AG09319 (cell line): ENCODE measurements at regions not wholly inside any gene's neighbourhood (a gene's known extent, or its start where the extent isn't known, plus 50 kb on each side); places are given as distances from the start of the nearest gene placed in this dataset.

ENCODE experiments used
- DNase-seq: peaks from one replicate; pipeline ENCODE4 v3.0.0-alpha.2; 2010; ENCODE audit warnings: low read depth; ENCODE audit errors: extremely low read depth
- CTCF ChIP-seq: IDR thresholded peaks from 2 replicates; pipeline ENCODE4 v1.5.1; 2011; ENCODE audit warnings: low read depth, mild to moderate bottlenecking, inconsistent platforms, low read length, moderate library complexity

DNA sequence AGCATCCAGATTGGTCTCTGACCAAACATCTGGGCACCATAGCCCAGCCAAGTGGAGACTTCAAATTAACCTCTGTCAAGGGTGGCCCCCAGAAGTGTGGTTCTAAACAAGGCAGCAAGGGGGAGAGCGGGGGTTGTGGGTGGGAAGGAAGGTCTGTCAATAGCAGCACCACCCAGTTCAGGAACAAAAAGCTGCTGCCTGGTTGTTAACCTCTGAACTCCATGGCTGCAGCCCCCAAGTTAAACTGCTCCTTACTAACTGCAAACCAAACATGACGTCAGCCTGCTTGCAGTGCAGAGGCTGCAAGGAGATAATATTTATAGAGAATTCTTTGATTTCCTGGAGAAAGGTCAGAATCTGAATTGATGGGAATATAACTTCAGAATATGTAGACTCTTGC is 76.5 kb downstream of the ARL4C start:
- no peak for TF ChIP-seq CTCF
- DNase-seq = no peak

DNA sequence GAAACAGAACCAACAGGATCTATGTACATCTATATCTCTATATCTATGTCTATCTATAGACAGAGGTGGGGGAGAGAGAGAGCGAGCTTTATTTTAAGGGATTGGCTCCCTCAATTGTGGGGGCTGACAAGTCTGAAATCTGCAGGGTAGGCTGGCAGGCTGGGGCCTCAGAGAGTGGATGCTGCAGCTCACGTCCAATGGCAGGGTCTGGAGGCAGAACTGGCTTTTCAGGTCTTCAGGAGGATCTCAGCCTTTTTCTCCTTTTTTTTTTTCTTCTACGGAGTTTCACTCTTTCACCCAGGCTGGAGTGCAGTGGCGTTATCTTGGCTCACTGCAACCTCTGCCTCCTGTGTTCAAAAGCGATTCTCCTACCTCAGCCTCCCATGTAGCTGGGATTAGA is 77.2 kb downstream of the ARL4C start:
- DNase-seq = no peak
- TF ChIP-seq CTCF = no peak

- no peak for TF ChIP-seq CTCF
- no peak for DNase-seq
Measured at GRCh38 chr2:234415706-234416105, 81.2 kb downstream of the ARL4C start.

DNA sequence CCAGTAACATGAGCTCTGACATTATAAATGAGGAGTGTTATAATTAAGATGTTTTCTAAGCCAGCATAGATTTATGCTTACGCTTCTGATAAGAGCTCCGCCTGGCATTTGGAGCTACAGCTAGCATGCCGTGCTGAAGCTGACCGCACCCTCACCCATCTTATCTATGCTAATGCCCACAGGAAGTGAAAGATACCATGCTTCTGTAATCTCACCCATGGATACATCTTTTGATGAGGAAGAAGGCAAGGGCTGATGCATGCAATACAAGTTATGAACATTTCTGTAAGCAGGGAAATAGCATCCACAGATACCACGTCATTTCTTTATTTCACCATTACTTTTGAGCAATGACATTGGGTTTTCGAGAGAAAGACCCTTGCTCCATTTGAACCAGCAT is 82.3 kb downstream of the ARL4C start:
- no peak for TF ChIP-seq CTCF
- DNase-seq = no peak

DNA sequence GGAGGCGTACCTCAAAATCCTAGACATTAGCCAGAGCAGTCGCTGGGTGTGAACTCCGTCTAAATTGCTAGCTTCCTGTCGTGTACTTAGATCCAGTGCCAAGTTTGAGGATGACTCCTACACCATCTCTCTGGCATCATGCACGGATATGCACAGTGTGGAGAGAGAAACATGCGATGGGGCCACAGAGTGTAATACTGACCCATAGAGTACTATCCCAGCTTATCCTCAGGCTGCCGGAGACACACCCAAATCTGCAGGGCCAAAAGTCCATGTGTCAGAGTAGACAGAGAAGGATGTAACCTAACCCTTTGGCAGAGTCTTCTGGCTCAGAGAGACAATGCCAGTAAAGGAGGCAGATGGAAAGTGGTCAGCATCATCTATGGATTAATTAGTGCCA is 84.2 kb downstream of the ARL4C start:
- no peak for TF ChIP-seq CTCF
- DNase-seq = peak; percentile 25

DNA sequence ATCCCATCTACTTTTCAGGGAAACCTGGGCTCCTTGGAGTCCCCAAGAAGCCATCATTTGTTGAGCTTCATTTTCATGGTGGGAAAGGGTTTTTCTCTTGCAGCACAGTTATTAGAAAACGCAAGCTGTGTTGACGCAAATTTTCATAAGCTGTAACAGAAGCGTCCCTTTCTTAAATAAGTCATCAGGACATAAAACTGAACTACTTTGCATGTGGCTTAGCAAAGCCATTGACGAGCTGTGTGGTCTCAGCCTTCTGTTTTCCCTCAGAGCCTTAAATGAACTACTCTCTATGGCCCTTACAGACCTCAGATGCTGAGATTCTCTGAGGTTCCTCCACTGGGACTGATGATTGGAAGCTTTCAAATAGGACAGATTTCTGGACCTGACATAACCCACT is 85.1 kb downstream of the ARL4C start:
- no peak for DNase-seq
- no peak for TF ChIP-seq CTCF

- TF ChIP-seq CTCF = no peak
- DNase-seq = no peak
Measured at GRCh38 chr2:234410526-234410925, 86.4 kb downstream of the ARL4C start.

DNA sequence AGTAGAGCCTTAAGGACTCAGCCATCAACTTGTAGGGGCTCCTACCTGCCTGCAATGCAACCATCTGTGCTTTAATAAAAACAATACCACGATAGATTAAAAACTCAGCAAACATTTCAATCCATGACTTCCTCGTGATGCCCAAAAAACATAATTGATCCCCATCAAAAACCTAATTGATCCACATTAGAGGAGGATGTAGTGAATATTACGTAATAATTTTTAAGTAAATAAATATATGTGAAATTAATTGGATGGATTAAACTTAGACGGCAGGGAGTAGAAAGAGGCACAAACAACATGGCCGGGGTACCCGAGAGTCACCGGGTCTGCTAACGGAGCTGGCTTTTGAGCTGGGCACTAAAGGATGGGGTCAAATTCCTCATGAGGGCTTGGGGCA is 87.3 kb downstream of the ARL4C start:
- DNase-seq = no peak
- TF ChIP-seq CTCF = no peak
